Left cardiac atrium (tissue), 4 donors: ENCODE measurements at regions not wholly inside any gene's neighbourhood (a gene's known extent, or its start where the extent isn't known, plus 50 kb on each side); places are given as distances from the start of the nearest gene placed in this dataset.
"Not testable (repeated sequence)": the region's sequence is repeated elsewhere in the genome, so short reads cannot be mapped to it uniquely, and the experiment has no call there.

ENCODE experiments used
- ATAC-seq, 2 donors: fragments of 200-7000 bp; cut with Tn5 transposase; one replicate each; pipeline ENCODE4 v1.9.1; 2020; ENCODE audit warnings: mild to moderate bottlenecking in 2 of 2, moderate library complexity in 2 of 2
- DNase-seq: peaks from one replicate; pipeline ENCODE4 v3.0.0-alpha.2; 2020
- intact Hi-C, 2 donors: fragments of 100-400 bp; cut with DNase I; formaldehyde crosslinking; loops; one replicate each; pipeline versions ENCODE4 v1.14.1 to v1.15.1; 2022 to 2023
- donor health status: DM: no; HTN: yes; CAD: no.
- donor health status: DM: no; HTN: yes; CAD: no; lungs with severe emphysema.
- donor health status: DM: yes; HTN: yes; CAD: no.
- donor health status: Dilated cardiomyopathy.

DNA sequence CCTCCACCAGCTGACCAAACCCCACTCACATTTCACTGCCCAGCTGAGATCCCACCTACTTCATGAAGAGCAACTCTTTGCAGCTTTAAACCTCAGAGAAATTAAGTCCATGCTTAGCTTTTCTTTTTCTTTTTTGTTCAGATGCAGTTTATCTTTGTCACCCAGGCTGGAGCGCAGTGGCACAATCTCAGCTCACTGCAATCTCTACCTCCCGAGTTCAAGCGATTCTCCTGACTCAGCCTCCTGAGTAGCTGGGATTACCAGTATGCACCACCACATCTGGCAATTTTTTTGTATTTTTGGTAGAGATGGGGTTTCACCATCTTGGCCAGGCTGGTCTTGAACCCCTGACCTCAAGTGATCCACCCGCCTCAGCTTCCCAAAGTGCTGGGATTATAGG, 70.1 kb upstream of the ZSCAN2 start:
- DNase-seq, intact Hi-C loops, ATAC-seq: not testable (repeated sequence)

DNA sequence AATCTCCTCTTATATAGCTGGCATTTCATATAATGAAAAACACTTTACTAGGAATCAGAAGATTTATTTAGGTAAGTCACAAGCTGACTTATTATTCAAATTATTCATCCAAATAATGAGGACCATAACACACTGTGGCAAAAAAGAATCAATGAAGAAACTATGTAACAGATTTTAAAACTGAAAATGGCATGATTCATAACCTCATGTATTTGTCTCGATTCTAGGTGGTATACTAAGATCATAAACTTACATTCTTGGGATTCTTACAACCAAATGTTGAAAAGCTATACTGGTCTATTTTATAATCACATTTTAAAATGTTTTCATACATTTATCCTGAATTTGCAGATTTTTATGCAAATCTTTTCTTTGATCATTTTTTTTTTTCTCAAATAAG, 69.6 kb upstream of the ZSCAN2 start:
- DNase-seq, ATAC-seq, intact Hi-C loops: not testable (repeated sequence)

DNA sequence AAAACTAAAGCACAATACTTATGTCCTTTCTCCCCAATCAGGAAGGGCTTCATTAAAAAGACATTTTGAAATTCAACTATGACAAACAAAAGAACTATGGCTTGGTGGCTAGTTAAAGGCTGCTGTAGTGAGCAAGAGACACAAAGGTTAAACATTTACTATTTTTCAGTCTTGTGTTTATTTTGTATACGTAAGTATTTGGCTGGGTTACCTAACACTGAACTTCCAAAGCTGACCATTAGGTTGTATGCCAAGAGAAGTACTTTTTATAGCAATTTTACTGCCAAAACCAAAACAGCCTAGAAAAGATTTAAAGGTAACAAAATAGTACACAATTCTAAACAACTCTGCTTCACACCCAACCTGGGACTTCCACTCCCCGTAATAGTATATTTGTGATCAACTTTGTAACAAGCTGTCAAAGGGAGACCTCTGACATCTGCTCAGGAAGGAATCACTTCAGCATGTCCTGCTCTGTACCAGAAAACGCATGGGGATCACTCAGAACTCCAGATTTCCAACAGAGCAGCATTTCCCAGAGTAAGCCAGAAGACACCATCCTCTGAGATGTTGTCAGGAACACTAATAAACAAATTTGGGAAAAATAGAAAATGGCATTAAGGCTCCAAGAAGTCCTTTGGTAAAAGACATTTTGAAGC, 69.0 kb upstream of the ZSCAN2 start:
- ATAC-seq, intact Hi-C loops, DNase-seq: not testable (repeated sequence)

DNA sequence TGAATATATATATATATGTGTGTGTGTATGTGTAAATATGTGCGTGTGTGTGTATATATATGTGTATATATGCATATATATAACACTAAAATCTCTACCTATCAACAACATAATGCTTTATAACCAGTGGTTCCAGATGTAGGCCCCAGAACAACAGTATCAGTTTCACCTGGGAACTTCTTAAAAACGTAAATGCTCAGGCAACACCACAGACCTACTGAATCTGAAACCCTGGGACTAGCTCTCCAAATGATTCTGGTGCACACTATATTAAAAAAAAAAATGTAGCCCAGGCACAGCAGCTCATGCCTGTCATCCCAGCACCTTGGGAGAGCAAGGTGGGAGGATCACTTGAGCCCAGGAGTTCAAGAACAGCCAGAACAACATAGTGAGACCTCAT, 67.1 kb upstream of the ZSCAN2 start:
- not testable (repeated sequence) for DNase-seq

DNA sequence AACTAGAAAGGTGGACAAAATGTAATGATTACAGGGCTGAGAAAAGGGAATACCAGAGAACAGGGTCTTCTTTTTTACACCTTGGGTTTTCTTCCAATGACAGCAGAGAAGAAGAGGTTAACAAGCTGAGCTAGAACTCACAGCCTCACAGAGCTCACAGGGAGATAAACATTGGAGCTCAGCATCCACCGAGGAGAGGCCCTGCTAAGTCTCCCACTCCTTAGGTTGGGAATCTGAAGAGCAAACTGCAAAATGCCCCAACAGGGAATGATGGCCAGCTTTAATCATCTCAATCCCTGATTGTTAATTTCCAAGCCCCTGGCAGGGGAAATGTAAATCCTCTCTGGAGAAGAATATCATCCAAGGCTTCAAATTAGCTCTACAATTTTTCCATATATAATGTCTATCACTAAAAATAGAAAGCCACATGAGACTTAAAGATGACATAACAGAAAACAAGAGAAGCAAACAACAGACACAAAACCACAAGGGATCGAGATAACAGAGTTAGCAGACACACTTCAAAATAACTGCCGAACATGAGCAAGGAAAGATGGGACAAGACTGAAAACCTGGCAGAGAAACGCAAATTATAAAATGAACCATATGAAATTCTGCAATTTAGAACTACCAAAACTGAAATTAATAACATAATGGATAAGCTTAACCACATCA, 66.1 kb upstream of the ZSCAN2 start:
- ATAC-seq, intact Hi-C loops, DNase-seq: not testable (repeated sequence)

More for the DNA sequence above, 67.1 kb upstream of the ZSCAN2 start:
- intact Hi-C loops, ATAC-seq: not testable (repeated sequence)

DNA sequence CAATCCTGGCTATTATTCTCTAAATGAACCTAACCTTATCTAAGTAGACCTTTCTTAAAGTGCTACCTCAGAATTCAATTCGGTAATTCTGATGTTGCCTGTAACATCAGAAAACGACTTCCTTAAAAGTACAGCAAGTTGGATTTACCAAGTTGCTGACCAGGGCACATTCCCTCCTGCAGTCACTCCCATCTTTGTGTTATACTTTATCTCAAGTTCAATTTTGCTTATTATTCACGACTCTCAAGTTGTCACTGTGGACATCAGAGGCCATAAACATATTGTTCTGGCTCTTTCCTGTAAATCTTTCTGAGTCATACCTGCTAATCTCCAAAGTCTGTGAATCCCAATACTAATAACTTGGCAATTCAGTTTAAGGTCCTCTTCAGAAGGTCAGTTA, 64.6 kb upstream of the ZSCAN2 start:
- DNase-seq, ATAC-seq, intact Hi-C loops: not testable (repeated sequence)

DNA sequence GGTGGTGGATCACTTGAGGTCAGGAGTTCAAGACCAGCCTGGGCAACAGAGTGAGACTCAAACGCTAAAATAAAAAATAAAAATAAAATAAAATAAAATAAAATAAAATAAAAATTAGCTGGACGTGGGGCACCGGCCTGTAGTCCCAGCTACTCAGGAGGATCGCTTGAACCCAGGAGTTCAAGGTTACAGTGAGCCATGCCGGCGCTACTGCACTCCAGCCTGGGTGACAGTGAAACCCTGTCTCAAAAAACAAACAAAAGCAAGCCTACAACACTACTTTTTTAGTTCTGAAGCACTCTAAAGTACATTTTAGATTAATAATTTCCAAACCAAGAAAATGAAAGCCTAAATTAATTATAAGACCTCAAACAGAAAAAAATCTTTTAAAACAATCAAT, 56.2 kb upstream of the ZSCAN2 start:
- intact Hi-C loops = not testable (repeated sequence)

DNA sequence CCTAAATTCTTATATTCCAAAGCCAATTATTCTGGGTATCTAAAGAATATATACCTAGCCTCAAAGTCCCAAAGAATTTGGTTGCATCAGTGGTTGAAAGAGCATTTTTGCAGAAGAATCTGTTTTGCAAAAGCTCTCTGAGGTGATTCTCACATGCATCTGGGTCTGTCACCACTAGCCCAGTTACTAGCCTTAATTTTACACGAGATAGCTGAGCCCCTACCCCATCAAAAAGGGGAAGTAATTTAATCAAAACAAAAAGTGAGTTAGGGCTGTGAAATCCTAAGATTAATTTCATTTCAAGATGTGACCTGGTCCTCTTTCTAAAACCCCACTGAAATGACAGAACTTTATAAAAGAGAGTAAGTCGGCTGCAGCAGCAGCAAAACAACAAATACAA, 53.7 kb upstream of the ZSCAN2 start:
- intact Hi-C loops, DNase-seq, ATAC-seq: not testable (repeated sequence)

More for the DNA sequence above, 56.2 kb upstream of the ZSCAN2 start:
- not testable (repeated sequence) for ATAC-seq, DNase-seq

DNA sequence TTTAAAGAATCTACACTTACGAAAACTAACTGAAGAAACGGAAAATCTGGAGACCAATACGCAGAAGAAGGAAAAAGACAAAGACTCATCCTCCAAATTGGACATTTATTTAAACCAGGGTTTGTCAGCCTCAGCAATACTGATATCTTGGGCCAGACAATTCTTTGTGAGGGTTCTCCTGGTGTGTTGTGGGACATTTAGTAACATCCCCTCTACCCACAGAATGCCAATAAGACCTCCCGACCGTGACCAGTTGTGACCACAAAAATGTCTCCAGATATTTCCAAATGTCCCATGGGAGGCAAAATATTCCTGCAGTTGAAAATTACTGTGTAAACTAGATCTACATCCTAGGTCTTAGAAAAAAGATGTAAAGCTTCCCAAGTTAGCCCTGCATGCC, 50.3 kb upstream of the ZSCAN2 start:
- intact Hi-C loops = not testable (repeated sequence)

More for the DNA sequence above, 50.3 kb upstream of the ZSCAN2 start:
- not testable (repeated sequence) for DNase-seq, ATAC-seq
